ENCODE measurements at regions not wholly inside any gene's neighbourhood (a gene's known extent, or its start where the extent isn't known, plus 50 kb on each side); places are given as distances from the start of the nearest gene placed in this dataset.

DNA sequence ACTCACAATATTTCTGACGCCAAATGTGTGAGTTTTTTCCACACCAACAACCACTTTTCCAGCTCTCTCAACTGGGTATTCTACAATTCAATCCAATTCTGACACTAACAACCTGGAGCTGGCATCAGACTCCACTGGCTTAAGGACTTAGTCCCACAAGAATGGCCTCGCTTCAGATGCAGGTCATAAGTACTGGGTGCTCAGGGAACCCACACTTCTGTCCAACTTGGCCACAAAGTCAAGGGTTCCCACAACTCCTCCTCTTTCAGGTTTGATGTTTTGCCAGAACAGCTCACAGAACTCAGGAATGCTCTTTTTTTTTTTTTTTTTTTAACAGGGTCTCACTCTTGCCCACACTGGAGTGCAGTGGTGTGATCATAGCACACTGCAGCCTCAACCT, 56.1 kb upstream of the TMC5 start:
- no peaks in the 10 kb centered on the region for H3K27me3 ChIP-seq (ENCODE audit: insufficient read depth, poor library complexity, severe bottlenecking)
- no peaks in the 10 kb centered on the region for H3K9me3 ChIP-seq (ENCODE audit: severe bottlenecking)
- no peaks in the 10 kb centered on the region for H3K36me3 ChIP-seq (ENCODE audit: low read depth)
- H3K4me1 ChIP-seq (ENCODE audit: insufficient read depth, poor library complexity, severe bottlenecking): no peaks in the 10 kb centered on the region
- TF ChIP-seq, protein P1, sequence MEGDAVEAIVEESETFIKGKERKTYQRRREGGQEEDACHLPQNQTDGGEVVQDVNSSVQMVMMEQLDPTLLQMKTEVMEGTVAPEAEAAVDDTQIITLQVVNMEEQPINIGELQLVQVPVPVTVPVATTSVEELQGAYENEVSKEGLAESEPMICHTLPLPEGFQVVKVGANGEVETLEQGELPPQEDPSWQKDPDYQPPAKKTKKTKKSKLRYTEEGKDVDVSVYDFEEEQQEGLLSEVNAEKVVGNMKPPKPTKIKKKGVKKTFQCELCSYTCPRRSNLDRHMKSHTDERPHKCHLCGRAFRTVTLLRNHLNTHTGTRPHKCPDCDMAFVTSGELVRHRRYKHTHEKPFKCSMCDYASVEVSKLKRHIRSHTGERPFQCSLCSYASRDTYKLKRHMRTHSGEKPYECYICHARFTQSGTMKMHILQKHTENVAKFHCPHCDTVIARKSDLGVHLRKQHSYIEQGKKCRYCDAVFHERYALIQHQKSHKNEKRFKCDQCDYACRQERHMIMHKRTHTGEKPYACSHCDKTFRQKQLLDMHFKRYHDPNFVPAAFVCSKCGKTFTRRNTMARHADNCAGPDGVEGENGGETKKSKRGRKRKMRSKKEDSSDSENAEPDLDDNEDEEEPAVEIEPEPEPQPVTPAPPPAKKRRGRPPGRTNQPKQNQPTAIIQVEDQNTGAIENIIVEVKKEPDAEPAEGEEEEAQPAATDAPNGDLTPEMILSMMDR (IDR thresholded peaks at IDR 0.05; ENCODE audit: poor library complexity, severe bottlenecking): no peak
- H3K27ac ChIP-seq (ENCODE audit: poor library complexity, severe bottlenecking): no peak overlapping the region
- ATAC-seq (ENCODE audit: low read depth) (no peak), DNase-seq (ENCODE audit: low spot score) (no peak)
- H3K4me3 ChIP-seq (ENCODE audit: severe bottlenecking): no peak overlapping the region

DNA sequence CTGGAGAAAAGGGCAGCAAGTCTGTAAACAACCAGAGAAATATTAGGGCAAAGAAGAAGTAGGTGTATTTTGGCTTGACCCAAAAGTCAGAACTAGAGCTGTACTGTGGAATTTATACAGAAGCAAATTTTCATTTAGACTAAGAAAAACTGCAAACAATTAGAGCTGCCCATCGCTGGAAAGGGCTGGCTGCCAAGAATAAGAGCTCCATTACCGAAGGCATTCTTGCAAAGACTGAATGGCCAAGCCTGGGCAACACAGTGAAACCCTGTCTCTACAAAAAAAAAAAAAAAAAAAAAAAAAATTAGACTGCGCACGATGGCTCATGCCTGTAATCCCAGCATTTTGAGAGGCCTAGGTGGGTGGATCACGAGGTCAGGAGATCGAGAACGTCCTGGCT, 53.9 kb upstream of the TMC5 start:
- H3K4me1 ChIP-seq (ENCODE audit: insufficient read depth, poor library complexity, severe bottlenecking): no peaks in the 10 kb centered on the region
- DNase-seq (ENCODE audit: low spot score): no peak
- no peak for ATAC-seq (ENCODE audit: low read depth)
- H3K4me3 ChIP-seq (ENCODE audit: severe bottlenecking): no peak overlapping the region
- H3K36me3 ChIP-seq (ENCODE audit: low read depth): no peaks in the 10 kb centered on the region
- TF ChIP-seq, protein P1 (IDR thresholded peaks at IDR 0.05; ENCODE audit: poor library complexity, severe bottlenecking): no peak
- no peak overlapping the region for H3K27ac ChIP-seq (ENCODE audit: poor library complexity, severe bottlenecking)
- no peaks in the 10 kb centered on the region for H3K27me3 ChIP-seq (ENCODE audit: insufficient read depth, poor library complexity, severe bottlenecking)
- H3K9me3 ChIP-seq (ENCODE audit: severe bottlenecking): no peaks in the 10 kb centered on the region

DNA sequence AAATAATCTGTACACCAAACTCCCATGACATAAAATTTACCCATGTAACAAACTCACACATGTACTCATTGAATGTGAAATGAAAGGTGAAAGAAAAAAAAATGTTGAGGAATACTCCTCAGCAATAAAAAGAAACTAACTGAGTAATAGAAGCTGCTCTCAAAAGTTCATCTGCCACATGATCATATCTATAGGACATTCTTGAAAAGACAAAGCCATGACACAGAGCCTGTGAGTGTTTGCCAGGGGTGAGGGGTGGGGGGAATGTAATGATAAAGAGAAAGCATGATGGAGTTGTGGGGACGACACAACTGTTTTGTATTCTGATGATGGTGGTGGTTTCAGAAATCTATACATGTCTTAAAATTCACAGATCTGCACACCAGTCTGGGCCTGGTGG, 52.2 kb upstream of the TMC5 start:
- Histone ChIP-seq H3K4me3 (ENCODE audit: severe bottlenecking) (no peak overlapping the region), H3K27ac (ENCODE audit: poor library complexity, severe bottlenecking) (no peak overlapping the region), H3K36me3 (ENCODE audit: low read depth) (no peaks in the 10 kb centered on the region), H3K4me1 (ENCODE audit: insufficient read depth, poor library complexity, severe bottlenecking) (no peaks in the 10 kb centered on the region), H3K9me3 (ENCODE audit: severe bottlenecking) (no peaks in the 10 kb centered on the region), H3K27me3 (ENCODE audit: insufficient read depth, poor library complexity, severe bottlenecking) (no peaks in the 10 kb centered on the region)
- TF ChIP-seq, protein P1 (IDR thresholded peaks at IDR 0.05; ENCODE audit: poor library complexity, severe bottlenecking): no peak
- ATAC-seq (ENCODE audit: low read depth) (0 out of 3 replicates have a peak, but pooled peaks have one; percentile 14), DNase-seq (ENCODE audit: low spot score) (no peak)

DNA sequence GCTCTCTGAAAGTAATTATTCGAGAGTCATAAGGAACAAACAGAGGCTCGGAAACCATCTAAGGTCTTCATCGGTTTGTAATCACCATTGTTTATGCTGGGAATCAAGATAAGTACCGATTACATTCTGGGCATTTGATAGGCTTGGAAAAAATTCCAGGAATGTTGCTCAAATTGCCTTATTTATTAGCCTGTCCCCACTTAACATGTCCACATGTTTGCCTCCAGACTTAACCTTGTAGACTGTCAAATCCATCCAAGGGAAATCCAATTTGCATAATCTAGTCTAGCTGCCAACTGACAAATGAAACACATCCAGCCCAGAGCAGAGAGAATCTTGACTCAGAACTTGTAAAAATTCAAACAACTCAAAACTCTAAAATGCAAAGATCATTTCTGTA, 51.3 kb upstream of the TMC5 start:
- H3K4me1 ChIP-seq (ENCODE audit: insufficient read depth, poor library complexity, severe bottlenecking): no peaks in the 10 kb centered on the region
- no peak overlapping the region for H3K4me3 ChIP-seq (ENCODE audit: severe bottlenecking)
- H3K27ac ChIP-seq (ENCODE audit: poor library complexity, severe bottlenecking): no peak overlapping the region
- H3K9me3 ChIP-seq (ENCODE audit: severe bottlenecking): no peaks in the 10 kb centered on the region
- H3K36me3 ChIP-seq (ENCODE audit: low read depth): no peaks in the 10 kb centered on the region
- no peak for ATAC-seq (ENCODE audit: low read depth)
- no peaks in the 10 kb centered on the region for H3K27me3 ChIP-seq (ENCODE audit: insufficient read depth, poor library complexity, severe bottlenecking)
- TF ChIP-seq, protein P1 (IDR thresholded peaks at IDR 0.05; ENCODE audit: poor library complexity, severe bottlenecking): no peak
- DNase-seq (ENCODE audit: low spot score): no peak

DNA sequence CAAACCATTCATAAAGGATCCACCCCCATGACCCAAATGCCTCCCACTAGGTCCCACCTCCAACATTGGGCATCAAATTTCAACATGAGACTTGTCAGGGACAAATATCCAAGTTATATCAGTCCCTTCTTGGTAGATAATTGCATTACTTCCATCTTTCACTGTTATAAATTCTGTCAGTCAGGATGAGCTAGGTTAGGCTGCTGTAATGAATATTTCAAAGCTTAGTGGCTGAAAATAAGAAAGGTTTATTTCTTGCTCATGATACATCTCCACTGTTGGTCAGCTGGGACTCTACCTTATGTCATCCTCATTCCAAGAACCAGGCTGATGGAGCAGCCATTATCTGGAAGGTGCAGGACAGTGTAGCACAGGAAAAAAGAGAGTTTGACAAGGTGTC, 50.3 kb upstream of the TMC5 start:
- TF ChIP-seq, protein P1 (IDR thresholded peaks at IDR 0.05; ENCODE audit: poor library complexity, severe bottlenecking): no peak
- no peak overlapping the region for H3K27ac ChIP-seq (ENCODE audit: poor library complexity, severe bottlenecking)
- H3K4me1 ChIP-seq (ENCODE audit: insufficient read depth, poor library complexity, severe bottlenecking): no peaks in the 10 kb centered on the region
- H3K36me3 ChIP-seq (ENCODE audit: low read depth): no peaks in the 10 kb centered on the region
- no peak overlapping the region for H3K4me3 ChIP-seq (ENCODE audit: severe bottlenecking)
- no peaks in the 10 kb centered on the region for H3K9me3 ChIP-seq (ENCODE audit: severe bottlenecking)
- DNase-seq (ENCODE audit: low spot score) (no peak), ATAC-seq (ENCODE audit: low read depth) (no peak)
- H3K27me3 ChIP-seq (ENCODE audit: insufficient read depth, poor library complexity, severe bottlenecking): no peaks in the 10 kb centered on the region
